GM12865 (cell line): ENCODE measurements at regions not wholly inside any gene's neighbourhood (a gene's known extent, or its start where the extent isn't known, plus 50 kb on each side); places are given as distances from the start of the nearest gene placed in this dataset.

ENCODE experiments used
- DNase-seq: peaks from one replicate; pipeline ENCODE4 v3.0.0; 2010; ENCODE audit warnings: low read depth
- H3K4me3 ChIP-seq: 2 replicates; pipeline ENCODE4 v1.5.1; 2011; ENCODE audit warnings: mild to moderate bottlenecking, low read depth, low read length, control low read depth
- CTCF ChIP-seq: IDR thresholded peaks from 2 replicates; pipeline ENCODE4 v1.5.1; 2011; ENCODE audit warnings: low read length, control low read depth, low read depth, inconsistent platforms; ENCODE audit not compliant: insufficient read depth; ENCODE audit errors: missing control alignments

GRCh38 chr13:79037197-79037596, 368.9 kb downstream of the RBM26 start:
- no peak overlapping the region for H3K4me3 ChIP-seq
- TF ChIP-seq CTCF, result no peak
- DNase-seq, result no peak

GRCh38 chr13:79034341-79034740, 371.7 kb downstream of the RBM26 start:
- no peak for DNase-seq
- no peak overlapping the region for H3K4me3 ChIP-seq
- no peak for TF ChIP-seq CTCF

- H3K4me3 ChIP-seq, result no peak overlapping the region
These were observed 371.6 kb upstream of the OBI1 start for GRCh38 chr13:79030513-79030912.

GRCh38 chr13:79018166-79018565, 359.2 kb upstream of the OBI1 start:
- no peak overlapping the region for H3K4me3 ChIP-seq
- no peak for DNase-seq

More at GRCh38 chr13:79030513-79030912, 371.6 kb upstream of the OBI1 start:
- DNase-seq, result no peak
- TF ChIP-seq CTCF, result no peak

GRCh38 chr13:79011179-79011578, 352.2 kb upstream of the OBI1 start:
- no peak for TF ChIP-seq CTCF
- DNase-seq, result peak; percentile 14
- H3K4me3 ChIP-seq, result no peak overlapping the region

More at GRCh38 chr13:79018166-79018565, 359.2 kb upstream of the OBI1 start:
- no peak for TF ChIP-seq CTCF

GRCh38 chr13:79003989-79004898, 345.3 kb upstream of the OBI1 start:
- H3K4me3 ChIP-seq, result no peak overlapping the region
- no peak for TF ChIP-seq CTCF
- peak; percentile 29 for DNase-seq
